ENCODE measurements at regions not wholly inside any gene's neighbourhood (a gene's known extent, or its start where the extent isn't known, plus 50 kb on each side); places are given as distances from the start of the nearest gene placed in this dataset.

DNA sequence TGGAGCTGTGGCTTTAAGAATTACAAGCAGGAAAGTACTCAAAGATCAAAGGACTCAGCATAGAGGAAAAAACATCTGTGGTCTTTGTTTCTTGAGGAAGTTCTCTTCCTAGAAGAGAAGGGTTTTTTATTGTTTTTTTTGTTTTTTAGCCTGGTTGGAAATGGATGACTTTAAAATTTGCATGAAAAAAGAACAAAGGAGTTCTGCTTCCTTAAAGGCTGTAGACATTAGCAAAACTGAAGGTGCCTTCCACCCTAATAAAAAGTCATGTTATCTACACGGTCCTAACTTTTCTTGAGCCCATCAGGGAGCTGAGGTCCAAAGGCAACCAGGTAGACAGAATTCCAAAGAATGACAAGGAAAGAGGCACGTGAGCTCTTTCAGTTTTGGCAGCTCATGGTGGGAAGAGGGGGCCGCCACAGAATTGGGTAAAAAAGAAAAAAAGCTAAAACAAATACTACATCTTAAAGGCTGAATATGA is 356.6 kb downstream of the SH2D4B start:
- Histone ChIP-seq H3K9me2 (replicated peaks; ENCODE audit: control insufficient read depth, low read length) (no peaks in the 10 kb centered on the region), H3K9me3 (ENCODE audit: control insufficient read depth, insufficient read depth, low read length) (no peaks in the 10 kb centered on the region), H3K4me1 (ENCODE audit: control insufficient read depth, low read length) (no peaks in the 10 kb centered on the region), H3K36me3 (ENCODE audit: control insufficient read depth, low read length) (no peaks in the 10 kb centered on the region), H3K4me2 (ENCODE audit: low read length) (no peak overlapping the region), H3K4me3 (ENCODE audit: low read length) (no peak overlapping the region), H3K27ac (ENCODE audit: low read depth, low read length) (no peak overlapping the region), H3K27me3 (ENCODE audit: control insufficient read depth, low read length) (no peaks in the 10 kb centered on the region), H3K79me2 (ENCODE audit: control insufficient read depth, low read length) (no peaks in the 10 kb centered on the region), H4K20me1 (ENCODE audit: control insufficient read depth, insufficient read depth, low read depth, low read length) (no peaks in the 10 kb centered on the region), H3F3A (ENCODE audit: control insufficient read depth, insufficient read depth) (no peaks in the 10 kb centered on the region)
- no peak for TF ChIP-seq EZH2phosphoT487 (IDR thresholded peaks at IDR 0.05; ENCODE audit: borderline replicate concordance, low read length)
- TF ChIP-seq, protein P1, sequence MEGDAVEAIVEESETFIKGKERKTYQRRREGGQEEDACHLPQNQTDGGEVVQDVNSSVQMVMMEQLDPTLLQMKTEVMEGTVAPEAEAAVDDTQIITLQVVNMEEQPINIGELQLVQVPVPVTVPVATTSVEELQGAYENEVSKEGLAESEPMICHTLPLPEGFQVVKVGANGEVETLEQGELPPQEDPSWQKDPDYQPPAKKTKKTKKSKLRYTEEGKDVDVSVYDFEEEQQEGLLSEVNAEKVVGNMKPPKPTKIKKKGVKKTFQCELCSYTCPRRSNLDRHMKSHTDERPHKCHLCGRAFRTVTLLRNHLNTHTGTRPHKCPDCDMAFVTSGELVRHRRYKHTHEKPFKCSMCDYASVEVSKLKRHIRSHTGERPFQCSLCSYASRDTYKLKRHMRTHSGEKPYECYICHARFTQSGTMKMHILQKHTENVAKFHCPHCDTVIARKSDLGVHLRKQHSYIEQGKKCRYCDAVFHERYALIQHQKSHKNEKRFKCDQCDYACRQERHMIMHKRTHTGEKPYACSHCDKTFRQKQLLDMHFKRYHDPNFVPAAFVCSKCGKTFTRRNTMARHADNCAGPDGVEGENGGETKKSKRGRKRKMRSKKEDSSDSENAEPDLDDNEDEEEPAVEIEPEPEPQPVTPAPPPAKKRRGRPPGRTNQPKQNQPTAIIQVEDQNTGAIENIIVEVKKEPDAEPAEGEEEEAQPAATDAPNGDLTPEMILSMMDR (IDR thresholded peaks at IDR 0.05; ENCODE audit: low read depth, low read length, poor library complexity, severe bottlenecking) = no peak

DNA sequence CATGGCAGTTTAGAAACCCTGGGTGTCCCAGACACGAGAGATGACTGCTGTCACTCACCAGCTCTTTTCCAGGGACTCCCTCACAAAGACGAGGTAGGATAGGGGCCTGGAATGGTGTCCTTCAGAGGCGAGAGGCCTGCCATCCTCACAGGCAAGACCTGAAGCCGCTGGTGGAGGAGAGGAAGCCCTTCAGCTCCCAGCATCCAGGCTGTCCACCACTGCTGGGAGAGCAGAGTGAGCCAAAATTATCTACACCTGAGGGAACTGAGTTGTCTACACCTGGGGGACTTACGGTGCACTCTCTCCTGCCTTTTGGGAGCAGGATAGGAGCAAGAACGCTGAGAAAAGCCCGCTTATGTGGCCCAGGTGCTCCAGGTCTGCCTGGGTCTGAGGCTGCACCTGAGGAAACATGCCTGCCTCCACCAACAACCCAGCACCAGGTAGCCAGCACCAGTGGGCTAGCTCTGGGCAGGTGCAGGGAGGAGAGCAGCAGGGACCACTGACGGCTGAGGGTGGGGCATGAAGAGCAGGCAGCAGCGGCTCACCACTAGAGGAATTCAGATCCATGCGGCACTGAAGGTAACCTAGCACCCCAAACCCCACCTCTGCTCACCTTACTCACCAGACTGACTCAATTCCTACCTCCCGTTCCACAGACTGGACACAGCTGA is 357.2 kb downstream of the SH2D4B start:
- Histone ChIP-seq H3K4me3 (ENCODE audit: low read length) (no peak overlapping the region), H3K4me2 (ENCODE audit: low read length) (no peak overlapping the region)

DNA sequence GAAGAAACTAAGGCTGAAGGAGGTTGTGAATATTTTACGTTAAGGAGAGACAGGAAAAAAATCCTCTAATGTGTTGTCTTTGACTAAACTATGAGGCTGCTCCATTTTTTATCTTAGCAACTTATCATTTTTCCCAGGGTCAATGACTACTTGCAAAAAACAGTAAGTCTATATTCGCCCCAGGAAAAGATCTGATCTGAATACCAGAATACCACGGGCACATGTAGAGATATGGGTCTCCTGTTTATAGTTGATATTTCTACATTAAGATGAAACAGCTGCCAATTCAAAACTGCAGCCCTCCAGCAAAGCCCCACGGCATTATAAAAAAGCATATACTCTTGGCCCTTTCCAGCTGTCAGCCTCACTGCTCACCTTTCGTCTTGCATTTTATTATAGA is 358.4 kb downstream of the SH2D4B start:
- no peak overlapping the region for H3K4me3 ChIP-seq (ENCODE audit: low read length)
- H3K27me3 ChIP-seq (ENCODE audit: control insufficient read depth, low read length) = no peaks in the 10 kb centered on the region
- H3K4me1 ChIP-seq (ENCODE audit: control insufficient read depth, low read length) = no peaks in the 10 kb centered on the region
- H3K79me2 ChIP-seq (ENCODE audit: control insufficient read depth, low read length) = no peaks in the 10 kb centered on the region
- H4K20me1 ChIP-seq (ENCODE audit: control insufficient read depth, insufficient read depth, low read depth, low read length) = no peaks in the 10 kb centered on the region
- H3K4me2 ChIP-seq (ENCODE audit: low read length) = no peak overlapping the region
- H3K27ac ChIP-seq (ENCODE audit: low read depth, low read length) = no peak overlapping the region
- H3F3A ChIP-seq (ENCODE audit: control insufficient read depth, insufficient read depth) = no peaks in the 10 kb centered on the region
- H3K9me2 ChIP-seq (replicated peaks; ENCODE audit: control insufficient read depth, low read length) = no peaks in the 10 kb centered on the region
- no peaks in the 10 kb centered on the region for H3K9me3 ChIP-seq (ENCODE audit: control insufficient read depth, insufficient read depth, low read length)
- H3K36me3 ChIP-seq (ENCODE audit: control insufficient read depth, low read length) = no peaks in the 10 kb centered on the region
- TF ChIP-seq, protein P1 (IDR thresholded peaks at IDR 0.05; ENCODE audit: low read depth, low read length, poor library complexity, severe bottlenecking) = no peak
- TF ChIP-seq EZH2phosphoT487 (IDR thresholded peaks at IDR 0.05; ENCODE audit: borderline replicate concordance, low read length) = no peak

More for the DNA sequence above, 357.2 kb downstream of the SH2D4B start:
- Histone ChIP-seq H3K36me3 (ENCODE audit: control insufficient read depth, low read length) (no peaks in the 10 kb centered on the region), H3K27me3 (ENCODE audit: control insufficient read depth, low read length) (no peaks in the 10 kb centered on the region), H3F3A (ENCODE audit: control insufficient read depth, insufficient read depth) (no peaks in the 10 kb centered on the region), H3K9me2 (replicated peaks; ENCODE audit: control insufficient read depth, low read length) (no peaks in the 10 kb centered on the region), H3K27ac (ENCODE audit: low read depth, low read length) (no peak overlapping the region), H3K9me3 (ENCODE audit: control insufficient read depth, insufficient read depth, low read length) (no peaks in the 10 kb centered on the region), H3K4me1 (ENCODE audit: control insufficient read depth, low read length) (no peaks in the 10 kb centered on the region), H3K79me2 (ENCODE audit: control insufficient read depth, low read length) (no peaks in the 10 kb centered on the region), H4K20me1 (ENCODE audit: control insufficient read depth, insufficient read depth, low read depth, low read length) (no peaks in the 10 kb centered on the region)
- TF ChIP-seq EZH2phosphoT487 (IDR thresholded peaks at IDR 0.05; ENCODE audit: borderline replicate concordance, low read length) = no peak
- TF ChIP-seq, protein P1 (IDR thresholded peaks at IDR 0.05; ENCODE audit: low read depth, low read length, poor library complexity, severe bottlenecking) = no peak

Measured in DOHH2 (cell line).